ENCODE measurements at regions not wholly inside any gene's neighbourhood (a gene's known extent, or its start where the extent isn't known, plus 50 kb on each side); places are given as distances from the start of the nearest gene placed in this dataset.

- Histone ChIP-seq H3K9me3 (no peaks in the 10 kb centered on the region), H3K27me3 (no peaks in the 10 kb centered on the region), H3K4me1 (no peaks in the 10 kb centered on the region), H3K4me3 (no peak overlapping the region), H3K36me3 (no peaks in the 10 kb centered on the region), H4K20me1 (no peaks in the 10 kb centered on the region), H3K4me2 (no peak overlapping the region), H3K27ac (no peak overlapping the region), H3K9ac (no peak overlapping the region)
- no peak for TF ChIP-seq Cebpa-rat (IDR thresholded peaks at IDR 0.05)
Measured at GRCh38 chr15:53080484-53080883, 290.3 kb upstream of the ONECUT1 start.

GRCh38 chr15:53074221-53074620 lies 284.1 kb upstream of the ONECUT1 start:
- TF ChIP-seq Cebpa-rat (IDR thresholded peaks at IDR 0.05), result no peak
- Histone ChIP-seq H3K4me2 (no peak overlapping the region), H3K27ac (no peak overlapping the region), H3K36me3 (no peaks in the 10 kb centered on the region), H4K20me1 (no peaks in the 10 kb centered on the region), H3K27me3 (no peaks in the 10 kb centered on the region), H3K9ac (no peak overlapping the region), H3K4me3 (no peak overlapping the region), H3K9me3 (no peaks in the 10 kb centered on the region), H3K4me1 (no peaks in the 10 kb centered on the region)

DNA sequence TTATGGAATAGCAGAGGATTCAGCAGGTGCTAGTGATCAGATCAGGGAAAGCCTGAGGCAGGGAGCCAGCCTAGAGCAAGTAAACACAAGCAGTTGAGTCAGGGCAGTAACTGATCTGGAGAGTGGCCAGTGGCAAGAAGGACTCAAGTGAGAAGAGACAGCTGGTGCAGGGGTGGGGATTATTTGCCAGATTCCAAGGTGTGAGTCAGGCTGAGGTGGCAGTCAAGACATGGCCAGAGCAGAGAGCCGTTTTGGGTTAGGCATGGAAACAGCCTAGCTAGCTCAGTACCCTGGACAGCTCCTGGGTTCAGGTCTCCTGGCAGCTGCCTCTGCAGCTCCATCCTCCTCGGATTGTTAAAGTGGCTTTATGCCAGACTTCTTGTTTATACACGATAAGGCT lies 281.9 kb upstream of the ONECUT1 start:
- Histone ChIP-seq H3K4me1 (no peaks in the 10 kb centered on the region), H3K27ac (no peak overlapping the region), H3K4me2 (no peak overlapping the region), H3K36me3 (no peaks in the 10 kb centered on the region), H3K4me3 (no peak overlapping the region), H3K9me3 (no peaks in the 10 kb centered on the region), H3K9ac (no peak overlapping the region), H4K20me1 (no peaks in the 10 kb centered on the region), H3K27me3 (no peaks in the 10 kb centered on the region)
- no peak for TF ChIP-seq Cebpa-rat (IDR thresholded peaks at IDR 0.05)

DNA sequence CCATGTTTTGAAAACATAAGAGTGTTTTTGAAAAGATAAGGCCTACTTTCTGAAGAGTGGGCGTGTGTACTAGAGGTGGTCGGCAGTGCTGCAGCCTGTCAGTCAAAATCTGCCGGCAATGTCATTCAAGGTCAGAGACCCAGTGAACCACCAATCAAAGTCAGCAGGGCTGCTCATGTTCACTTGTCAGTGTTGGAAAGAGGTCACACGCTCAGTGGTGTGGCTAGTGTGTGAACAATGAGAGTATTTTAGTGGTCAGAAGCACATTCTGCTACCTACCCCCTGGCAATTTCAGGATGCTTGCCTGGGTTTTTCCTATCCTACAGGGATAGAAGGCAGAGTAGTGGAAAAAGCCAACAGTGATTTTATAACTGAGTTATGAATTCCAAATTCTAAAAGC lies 278.5 kb upstream of the ONECUT1 start:
- no peak overlapping the region for H3K9ac ChIP-seq

GRCh38 chr15:53059273-53060043 lies 269.3 kb upstream of the ONECUT1 start:
- no peak overlapping the region for H3K4me2 ChIP-seq
- H3K27me3 ChIP-seq, result no peaks in the 10 kb centered on the region
- H4K20me1 ChIP-seq, result no peaks in the 10 kb centered on the region
- peaks cover 16% of the 10 kb centered on the region for H3K4me1 ChIP-seq
- no peak overlapping the region for H3K4me3 ChIP-seq
- H3K9ac ChIP-seq, result no peak overlapping the region
- TF ChIP-seq Cebpa-rat (IDR thresholded peaks at IDR 0.05), result no peak
- H3K27ac ChIP-seq, result no peak overlapping the region
- no peaks in the 10 kb centered on the region for H3K9me3 ChIP-seq
- no peaks in the 10 kb centered on the region for H3K36me3 ChIP-seq

More for the DNA sequence above, 278.5 kb upstream of the ONECUT1 start:
- H3K36me3 ChIP-seq, result no peaks in the 10 kb centered on the region
- H3K9me3 ChIP-seq, result no peaks in the 10 kb centered on the region
- H3K27me3 ChIP-seq, result no peaks in the 10 kb centered on the region
- no peak overlapping the region for H3K4me2 ChIP-seq
- no peaks in the 10 kb centered on the region for H3K4me1 ChIP-seq
- no peak for TF ChIP-seq Cebpa-rat (IDR thresholded peaks at IDR 0.05)
- H3K27ac ChIP-seq, result no peak overlapping the region
- H3K4me3 ChIP-seq, result no peak overlapping the region
- no peaks in the 10 kb centered on the region for H4K20me1 ChIP-seq

DNA sequence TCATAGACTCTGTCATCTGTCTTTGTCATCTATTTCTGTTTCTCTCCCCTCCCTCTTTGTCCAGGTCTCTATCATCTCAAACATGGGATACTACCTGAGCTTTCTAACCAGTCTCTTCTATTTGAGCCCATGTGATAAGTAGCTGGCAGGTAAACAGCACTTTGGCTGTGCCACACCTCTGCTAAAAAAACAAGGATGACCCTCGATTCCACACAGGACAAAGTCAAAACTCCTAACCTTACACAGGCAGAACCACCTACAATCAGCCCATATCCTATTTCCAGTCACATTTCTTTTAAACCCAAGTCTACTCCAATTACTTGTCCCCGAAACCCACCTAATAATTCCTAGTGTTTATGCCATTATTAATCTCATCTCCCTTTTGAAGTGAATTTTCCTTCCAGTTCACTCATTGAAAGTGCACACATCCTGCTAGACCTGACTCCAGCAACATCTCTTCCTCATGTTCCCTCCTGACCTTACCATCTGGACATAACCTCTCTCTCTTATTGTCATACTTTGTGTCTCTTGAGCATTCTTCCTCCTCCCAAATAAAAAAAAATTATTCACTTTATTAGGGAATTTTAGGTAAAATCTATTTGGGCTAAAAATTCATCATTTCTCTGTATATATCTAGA lies 256.1 kb upstream of the ONECUT1 start:
- H3K9me3 ChIP-seq, result no peaks in the 10 kb centered on the region; the same call in 1 of the 2 replicates
- H3K36me3 ChIP-seq, result no peaks in the 10 kb centered on the region
- H3K4me1 ChIP-seq, result no peaks in the 10 kb centered on the region
- H3K4me2 ChIP-seq, result no peak overlapping the region
- no peak overlapping the region for H3K27ac ChIP-seq
- H3K4me3 ChIP-seq, result no peak overlapping the region
- no peak for TF ChIP-seq Cebpa-rat (IDR thresholded peaks at IDR 0.05)
- no peak overlapping the region for H3K9ac ChIP-seq
- H3K27me3 ChIP-seq, result no peaks in the 10 kb centered on the region
- H4K20me1 ChIP-seq, result no peaks in the 10 kb centered on the region

- Histone ChIP-seq H3K27me3 (no peaks in the 10 kb centered on the region), H3K36me3 (no peaks in the 10 kb centered on the region), H3K4me2 (no peak overlapping the region), H3K4me1 (no peaks in the 10 kb centered on the region), H3K9ac (no peak overlapping the region), H4K20me1 (no peaks in the 10 kb centered on the region), H3K4me3 (no peak overlapping the region), H3K27ac (no peak overlapping the region), H3K9me3 (no peaks in the 10 kb centered on the region)
- TF ChIP-seq Cebpa-rat (IDR thresholded peaks at IDR 0.05), result no peak
Measured at GRCh38 chr15:53038655-53038941, 248.5 kb upstream of the ONECUT1 start.

- H3K36me3 ChIP-seq, result no peaks in the 10 kb centered on the region
- no peaks in the 10 kb centered on the region for H3K9me3 ChIP-seq
- H3K27ac ChIP-seq, result no peak overlapping the region
- H3K27me3 ChIP-seq, result no peaks in the 10 kb centered on the region
- no peaks in the 10 kb centered on the region for H4K20me1 ChIP-seq
- H3K9ac ChIP-seq, result no peak overlapping the region
- H3K4me2 ChIP-seq, result no peak overlapping the region
- H3K4me3 ChIP-seq, result no peak overlapping the region
- H3K4me1 ChIP-seq, result no peaks in the 10 kb centered on the region
- TF ChIP-seq Cebpa-rat (IDR thresholded peaks at IDR 0.05), result no peak
Measured at GRCh38 chr15:53037904-53038654, 247.9 kb upstream of the ONECUT1 start.

- H3K36me3 ChIP-seq, result no peaks in the 10 kb centered on the region
- TF ChIP-seq Cebpa-rat (IDR thresholded peaks at IDR 0.05), result no peak
- no peak overlapping the region for H3K27ac ChIP-seq
- H4K20me1 ChIP-seq, result no peaks in the 10 kb centered on the region
- no peak overlapping the region for H3K4me3 ChIP-seq
- H3K9ac ChIP-seq, result no peak overlapping the region
- no peak overlapping the region for H3K4me2 ChIP-seq
- H3K27me3 ChIP-seq, result no peaks in the 10 kb centered on the region
- H3K9me3 ChIP-seq, result no peaks in the 10 kb centered on the region
- no peaks in the 10 kb centered on the region for H3K4me1 ChIP-seq
Measured at GRCh38 chr15:53036641-53037040, 246.5 kb upstream of the ONECUT1 start.

GRCh38 chr15:53034767-53035245 lies 244.7 kb upstream of the ONECUT1 start:
- Histone ChIP-seq H3K4me3 (no peak overlapping the region), H3K9ac (no peak overlapping the region), H3K27me3 (no peaks in the 10 kb centered on the region), H4K20me1 (no peaks in the 10 kb centered on the region), H3K4me1 (no peaks in the 10 kb centered on the region), H3K36me3 (no peaks in the 10 kb centered on the region), H3K27ac (no peak overlapping the region), H3K9me3 (no peaks in the 10 kb centered on the region), H3K4me2 (no peak overlapping the region)
- no peak for TF ChIP-seq Cebpa-rat (IDR thresholded peaks at IDR 0.05)
